Islet of Langerhans (tissue), 1 donor: ENCODE measurements at regions not wholly inside any gene's neighbourhood (a gene's known extent, or its start where the extent isn't known, plus 50 kb on each side); places are given as distances from the start of the nearest gene placed in this dataset.
A peak's percentile ranks its signal among the peaks of the same experiment; 100 is the strongest.

Experiments used
- FAIRE-seq: peaks from one replicate; lab custom pipeline; 2011; peaks lifted over from hg19 to GRCh38; lab: Jason Lieb, UNC

DNA sequence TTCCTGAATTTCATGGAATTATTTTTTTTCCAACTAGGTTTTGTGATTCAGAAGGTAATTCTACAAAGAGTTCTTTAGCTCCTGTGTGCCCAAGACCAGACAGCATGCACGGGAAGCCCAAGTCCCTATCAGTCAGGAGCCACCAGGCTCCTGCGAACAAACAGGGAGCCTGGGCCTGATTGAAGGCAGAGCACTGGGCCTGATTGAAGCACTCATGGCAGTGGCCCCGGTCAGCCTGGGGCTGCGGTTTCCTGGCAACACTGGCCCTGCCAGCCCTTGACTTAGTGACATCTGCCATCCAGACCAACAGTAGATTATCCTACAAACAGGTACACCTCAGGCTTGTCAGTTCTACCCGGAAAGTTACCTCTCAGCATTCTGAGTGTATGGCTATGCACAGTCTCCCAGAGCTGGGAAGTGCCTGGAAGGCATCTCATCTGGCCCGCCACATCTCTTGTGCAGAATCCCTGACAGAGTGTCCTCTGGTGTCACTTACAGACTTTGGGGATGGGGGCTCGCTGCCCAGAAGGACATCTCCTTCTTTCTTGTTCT is 133.8 kb downstream of the VEGFA start:
- FAIRE-seq: no peak

DNA sequence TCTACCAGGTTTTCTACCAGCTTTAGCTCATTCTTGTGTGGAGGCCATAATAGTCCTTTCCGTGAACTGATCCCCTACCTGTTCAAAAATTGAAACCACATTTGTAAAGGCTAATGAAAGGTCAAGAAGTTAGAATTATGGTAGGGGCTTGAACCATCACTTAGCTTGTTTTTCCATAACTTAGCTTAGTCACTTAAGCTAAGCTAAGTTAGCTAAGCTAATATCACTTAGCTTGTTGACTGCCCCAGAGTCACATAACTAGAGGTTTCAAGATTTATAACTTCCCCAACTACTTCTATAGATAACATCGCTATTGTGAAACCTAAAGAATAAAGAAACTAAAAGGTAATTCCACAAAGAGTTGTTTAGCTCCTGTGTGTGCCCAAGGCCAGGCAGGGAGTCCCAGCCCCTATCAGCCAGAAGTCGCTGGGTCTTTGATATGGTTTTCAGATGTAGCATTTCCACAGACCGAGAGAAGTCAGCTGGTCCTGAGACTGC is 131.8 kb downstream of the VEGFA start:
- no peak for FAIRE-seq

DNA sequence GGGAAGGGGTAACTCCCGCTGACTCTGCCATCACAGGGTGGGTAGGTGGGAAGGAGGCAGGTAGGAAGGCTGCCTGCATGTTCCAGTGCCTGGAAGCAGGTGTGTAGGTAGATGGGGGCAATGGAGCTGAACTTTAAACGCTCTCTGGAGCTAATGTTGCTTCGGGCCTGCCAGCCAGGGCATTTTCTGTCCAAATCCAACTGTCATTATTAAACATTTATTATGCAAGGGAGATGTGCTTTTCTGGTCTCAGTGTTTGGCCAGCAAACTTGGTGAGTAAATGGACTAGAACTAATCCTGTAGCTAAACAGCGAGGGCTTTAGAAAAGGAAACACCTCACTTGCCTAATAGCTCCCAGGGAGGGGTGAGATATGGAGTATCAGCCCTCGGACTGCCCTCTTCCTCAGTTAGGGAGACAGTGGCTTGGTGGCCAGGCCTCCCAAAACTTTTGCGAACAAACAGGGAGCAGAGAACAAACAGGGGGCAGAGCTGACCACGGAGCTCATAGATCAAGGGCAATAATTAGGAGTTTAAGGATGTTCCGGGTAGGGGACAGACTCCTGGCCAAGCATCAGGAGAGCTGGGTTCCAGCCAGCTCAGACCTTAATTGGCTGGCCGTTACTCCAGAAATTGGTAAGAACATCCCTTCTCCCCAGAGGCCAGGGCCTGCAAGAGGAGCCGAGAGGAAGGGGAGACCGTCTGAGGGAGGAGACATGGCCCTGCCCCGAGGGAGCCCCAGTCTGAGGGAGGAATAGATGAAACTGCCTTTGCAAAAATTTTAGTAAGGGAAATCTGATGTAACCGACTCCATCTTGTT is 131.1 kb downstream of the VEGFA start:
- peak; percentile 98 for FAIRE-seq

DNA sequence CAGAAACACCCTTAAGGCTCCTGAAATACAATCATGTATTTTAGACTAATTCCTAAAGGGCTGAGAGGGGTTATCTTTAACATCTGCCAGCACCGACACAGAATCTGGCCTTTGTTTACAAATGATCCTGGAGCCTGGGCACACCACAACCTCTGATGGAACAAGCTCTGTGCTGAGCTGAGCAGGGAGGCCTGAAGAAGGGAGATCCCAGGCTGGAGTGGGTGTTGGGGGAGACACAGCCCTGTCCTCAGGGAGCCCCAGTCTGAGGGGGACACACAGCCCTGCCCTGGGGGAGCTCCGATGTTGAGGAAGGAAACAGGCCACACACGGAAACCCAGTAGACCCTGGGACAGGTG is 130.5 kb downstream of the VEGFA start:
- no peak for FAIRE-seq

DNA sequence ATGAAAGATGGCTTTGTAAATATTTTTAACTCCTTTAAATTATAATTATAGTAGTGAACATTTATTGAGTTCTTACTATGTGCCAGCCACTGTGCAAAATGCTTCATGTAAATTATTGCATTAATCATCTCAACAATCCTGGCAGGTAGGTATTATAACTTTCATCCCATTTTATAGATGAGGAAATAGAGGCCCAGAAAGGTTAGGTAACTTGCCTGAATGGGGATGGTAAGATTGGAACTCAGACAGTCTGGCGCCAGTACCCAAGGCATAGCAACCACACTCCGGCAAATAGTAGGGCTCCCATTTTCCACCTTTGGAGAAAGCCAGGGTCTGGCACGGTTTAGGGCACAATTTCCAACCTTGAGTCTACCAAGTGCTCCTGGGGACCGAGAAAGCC is 129.8 kb downstream of the VEGFA start:
- FAIRE-seq: no peak

DNA sequence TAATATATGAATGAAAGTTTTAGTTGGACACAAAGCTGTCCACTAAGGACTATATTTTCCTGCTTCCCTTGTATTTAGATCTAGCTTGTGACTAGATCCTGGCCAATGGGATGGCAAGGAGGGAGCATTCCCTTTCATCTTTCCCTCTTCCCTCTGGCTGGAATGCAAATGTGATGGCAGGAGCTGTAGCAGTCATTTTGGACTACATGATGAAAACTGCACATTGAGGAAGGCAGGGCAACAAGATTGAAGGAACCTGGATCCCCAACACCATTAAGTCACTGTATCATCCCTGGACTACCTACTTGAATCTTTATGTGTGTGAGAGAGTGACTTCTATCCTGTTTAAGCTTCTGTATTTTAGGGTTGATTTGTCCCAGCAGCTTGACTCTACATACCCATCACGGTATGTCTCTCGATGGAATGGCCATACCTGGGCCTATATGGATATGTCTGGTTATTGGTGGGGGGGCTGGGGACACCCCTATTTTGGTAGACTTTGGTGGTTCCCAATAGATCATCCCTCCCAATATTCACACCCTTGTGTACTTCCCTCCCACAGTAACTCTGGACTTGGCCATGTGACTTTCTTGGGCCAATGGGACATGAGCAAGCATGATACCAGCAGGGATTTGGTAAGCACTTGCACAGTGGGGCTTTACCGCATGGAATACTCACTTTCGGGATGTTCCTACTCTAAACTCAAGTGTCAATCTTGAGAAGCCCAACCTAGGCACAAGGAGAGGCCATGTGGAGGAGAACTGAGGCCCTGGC is 128.5 kb downstream of the VEGFA start:
- no peak for FAIRE-seq

DNA sequence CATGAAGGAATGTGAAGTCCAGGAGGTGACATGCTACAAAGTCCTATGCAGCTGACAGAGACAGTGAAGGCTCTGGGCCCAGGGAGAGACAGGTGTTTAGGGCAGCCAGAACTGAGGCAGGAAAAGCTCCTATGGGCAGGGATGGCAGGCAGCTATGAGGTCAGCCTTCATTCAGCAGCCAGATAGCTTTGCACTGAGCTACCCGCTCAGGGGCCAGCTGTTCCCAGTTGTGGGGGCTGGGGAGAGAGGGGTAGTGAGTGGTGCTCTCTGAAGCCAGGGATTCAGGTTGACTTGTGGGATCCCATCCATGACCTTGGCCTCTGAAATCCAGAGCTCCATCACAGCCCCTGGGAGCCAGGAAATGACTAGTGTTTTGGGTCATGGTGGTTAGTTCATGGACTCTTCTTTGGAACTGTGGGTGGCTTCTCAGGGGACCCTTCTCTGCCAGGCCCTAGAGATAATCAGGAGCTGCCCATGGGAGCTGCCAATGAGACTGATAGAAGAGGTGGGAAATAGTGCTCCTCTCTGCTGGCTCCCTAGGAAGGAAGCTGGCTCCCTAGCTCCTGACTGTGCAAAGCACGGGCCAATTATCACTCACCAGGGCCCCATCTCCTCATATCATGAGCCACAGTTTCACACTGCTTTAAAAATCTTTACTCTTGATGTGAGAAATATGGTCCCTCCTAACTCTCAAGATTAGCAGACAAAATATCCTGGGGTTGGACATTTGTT is 127.7 kb downstream of the VEGFA start:
- no peak for FAIRE-seq

DNA sequence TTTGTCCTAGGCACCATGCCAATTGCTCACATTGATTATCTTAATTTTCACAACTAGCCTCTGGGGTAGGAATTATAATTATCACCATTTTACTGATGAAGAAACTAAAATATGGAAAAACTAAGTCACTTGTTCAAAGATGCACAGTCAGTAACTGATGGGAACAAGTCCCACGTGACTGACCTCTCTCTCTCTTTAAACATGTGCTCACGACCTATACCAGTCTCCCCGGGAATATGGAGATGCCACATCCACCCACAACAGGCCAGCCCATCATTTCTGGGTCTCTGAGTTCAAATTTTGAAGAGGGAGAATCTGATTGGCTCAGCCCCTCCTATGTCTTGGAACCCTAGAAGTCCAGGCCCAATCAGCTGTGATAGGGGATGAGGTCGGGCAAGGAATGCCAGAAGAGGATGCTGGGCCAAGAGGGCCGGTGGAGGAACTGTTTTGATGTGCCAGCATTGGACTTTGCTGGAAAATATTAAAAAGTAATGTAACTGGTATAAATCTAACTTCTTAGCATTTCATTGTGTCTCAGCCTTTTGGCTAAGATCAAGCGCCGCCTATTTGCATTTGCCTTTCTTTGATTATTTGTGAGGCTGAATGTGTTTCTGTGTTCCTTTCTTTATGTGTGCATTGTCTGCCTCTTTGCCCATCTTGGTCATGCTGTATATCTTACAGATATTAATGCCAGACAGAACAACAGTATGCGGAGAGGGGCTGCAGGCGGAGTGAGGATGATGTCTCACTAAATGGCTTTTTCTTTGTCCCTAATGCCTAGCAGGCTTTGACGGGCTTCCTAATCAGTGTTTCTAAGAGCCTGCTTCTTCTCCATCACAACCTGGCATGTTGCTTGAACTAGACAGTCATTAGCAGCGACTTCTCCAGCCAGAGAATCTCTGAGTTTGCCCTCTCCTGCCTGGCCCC is 126.6 kb downstream of the VEGFA start:
- no peak for FAIRE-seq

DNA sequence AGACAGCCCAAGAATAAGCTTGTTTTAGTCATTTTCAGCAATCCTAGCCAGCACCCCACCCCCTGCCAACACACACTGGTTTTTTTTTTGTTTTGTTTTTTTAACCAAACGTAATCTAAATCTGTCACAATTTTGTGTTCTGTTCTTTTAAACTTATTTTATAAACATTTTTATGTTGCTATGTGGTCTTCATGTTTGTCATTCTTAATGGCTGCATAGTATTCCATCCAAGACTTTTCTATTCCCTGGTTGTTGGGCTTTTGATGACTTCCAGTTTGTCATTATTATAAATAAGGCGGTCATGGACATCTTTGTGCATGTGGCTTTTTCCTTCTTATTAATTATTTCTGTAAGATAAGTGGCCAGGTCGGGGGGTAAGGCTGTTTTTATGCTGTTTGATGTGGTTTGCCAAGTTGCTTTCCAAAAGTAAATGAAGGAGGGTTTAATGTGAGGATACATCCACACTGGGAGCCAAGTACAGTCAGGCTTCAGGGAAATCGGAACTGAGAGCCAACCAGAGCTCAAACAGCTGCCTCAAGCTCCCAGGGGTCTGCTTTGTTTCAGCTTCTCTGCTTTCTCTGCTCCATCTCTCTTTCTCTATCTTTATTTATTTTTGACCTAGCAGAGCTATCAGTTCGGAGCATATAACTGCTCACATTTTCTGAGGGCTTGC is 125.8 kb downstream of the VEGFA start:
- FAIRE-seq: no peak

DNA sequence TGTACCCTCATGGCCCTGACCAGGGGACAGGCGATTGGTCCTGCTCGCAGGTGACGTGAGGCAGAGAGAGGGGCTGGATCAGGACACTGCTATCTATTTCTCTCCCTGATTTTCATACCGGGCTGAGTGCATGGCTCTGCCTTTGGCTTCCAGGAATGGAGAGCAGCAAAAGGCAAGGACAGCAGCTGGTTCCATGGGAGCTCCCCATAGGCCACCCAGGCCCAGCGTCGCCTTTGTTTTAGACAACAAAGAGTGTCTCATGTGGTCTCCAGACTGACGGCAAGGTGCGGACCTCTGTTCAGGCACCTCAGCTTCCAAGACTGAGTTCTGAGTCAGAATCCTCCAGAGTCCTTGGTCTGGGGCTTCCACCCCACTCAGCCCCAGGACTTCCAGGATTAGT is 123.1 kb downstream of the VEGFA start:
- no peak for FAIRE-seq

DNA sequence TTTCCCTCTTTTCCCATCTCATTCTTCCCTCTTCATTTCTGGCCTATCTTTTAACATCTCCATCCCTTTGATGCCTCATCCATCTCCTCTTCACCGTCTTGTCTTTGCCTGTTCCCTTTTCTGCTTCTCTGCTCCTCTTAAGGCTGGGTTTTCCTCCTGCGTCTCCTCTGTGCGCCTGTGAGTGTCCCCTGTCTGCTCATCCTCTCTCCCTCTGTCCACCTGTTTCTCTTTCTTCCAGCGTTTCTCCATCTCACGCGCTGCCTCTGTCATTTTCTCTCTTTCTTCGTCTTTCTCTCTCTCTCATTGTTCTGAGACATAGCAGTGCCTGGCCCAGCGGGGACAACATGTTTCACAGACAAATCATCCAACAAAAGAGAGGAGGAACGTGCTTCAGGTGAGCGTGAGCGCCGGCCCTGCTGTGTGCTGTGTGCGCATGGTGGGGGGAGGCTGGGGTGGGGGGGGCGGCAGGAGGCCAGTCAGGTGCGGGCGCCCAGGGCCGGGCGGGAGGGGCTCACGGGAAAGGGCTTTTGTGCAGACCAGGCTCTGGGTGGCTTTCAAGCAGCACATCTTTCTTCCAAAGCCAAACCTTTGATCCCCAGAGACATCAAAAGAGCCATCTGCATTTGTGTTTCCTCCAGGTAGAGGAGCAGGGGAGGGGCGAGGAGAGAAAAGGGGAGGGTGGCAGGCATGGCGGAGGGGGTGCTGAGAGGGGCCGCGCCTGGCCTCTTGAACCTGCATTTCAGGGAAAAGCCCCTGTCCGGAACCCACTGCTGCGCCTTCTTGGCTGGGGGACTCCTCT is 121.3 kb downstream of the VEGFA start:
- no peak for FAIRE-seq

DNA sequence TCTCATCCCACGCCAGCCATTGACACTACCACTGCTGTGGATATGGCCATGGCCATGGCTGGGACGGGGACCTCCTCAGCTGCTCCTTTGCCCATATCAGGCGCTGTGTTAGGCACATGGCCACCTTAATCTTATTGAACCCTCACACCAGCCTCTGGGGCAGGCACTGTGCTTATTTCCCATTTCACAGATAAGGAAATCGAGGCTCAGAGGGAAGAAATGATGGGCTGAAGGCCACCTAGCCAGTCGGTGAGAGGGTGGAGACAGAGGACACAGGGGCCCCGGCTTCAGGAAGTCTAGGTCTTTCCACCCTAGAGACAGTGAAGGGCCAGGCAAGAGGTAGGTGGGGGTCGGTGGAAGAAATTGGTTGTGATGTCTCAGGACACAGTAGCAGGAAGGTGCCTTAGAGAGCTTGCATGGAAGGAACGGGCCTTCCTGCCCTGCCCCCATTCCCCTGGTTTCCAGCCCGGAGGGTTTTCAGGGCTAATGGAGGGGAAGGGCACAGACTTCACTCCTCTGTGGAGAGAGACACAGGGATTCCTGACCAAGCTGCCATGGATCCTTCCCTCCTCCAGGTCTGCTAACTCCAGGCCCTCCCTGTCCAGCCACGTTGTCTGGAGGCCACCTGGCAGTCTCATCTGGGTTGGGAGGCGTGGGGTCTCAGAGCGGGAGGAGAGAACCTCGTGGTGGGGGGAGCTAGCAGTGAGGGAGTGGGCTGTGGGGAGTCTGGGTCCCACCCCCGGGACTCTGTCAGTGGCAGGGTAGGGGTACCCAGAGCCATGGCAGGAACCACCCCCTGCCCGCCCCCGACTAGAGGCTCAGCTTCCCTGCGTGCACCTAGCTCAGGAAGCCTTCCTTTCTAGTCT is 120.4 kb downstream of the VEGFA start:
- no peak for FAIRE-seq

DNA sequence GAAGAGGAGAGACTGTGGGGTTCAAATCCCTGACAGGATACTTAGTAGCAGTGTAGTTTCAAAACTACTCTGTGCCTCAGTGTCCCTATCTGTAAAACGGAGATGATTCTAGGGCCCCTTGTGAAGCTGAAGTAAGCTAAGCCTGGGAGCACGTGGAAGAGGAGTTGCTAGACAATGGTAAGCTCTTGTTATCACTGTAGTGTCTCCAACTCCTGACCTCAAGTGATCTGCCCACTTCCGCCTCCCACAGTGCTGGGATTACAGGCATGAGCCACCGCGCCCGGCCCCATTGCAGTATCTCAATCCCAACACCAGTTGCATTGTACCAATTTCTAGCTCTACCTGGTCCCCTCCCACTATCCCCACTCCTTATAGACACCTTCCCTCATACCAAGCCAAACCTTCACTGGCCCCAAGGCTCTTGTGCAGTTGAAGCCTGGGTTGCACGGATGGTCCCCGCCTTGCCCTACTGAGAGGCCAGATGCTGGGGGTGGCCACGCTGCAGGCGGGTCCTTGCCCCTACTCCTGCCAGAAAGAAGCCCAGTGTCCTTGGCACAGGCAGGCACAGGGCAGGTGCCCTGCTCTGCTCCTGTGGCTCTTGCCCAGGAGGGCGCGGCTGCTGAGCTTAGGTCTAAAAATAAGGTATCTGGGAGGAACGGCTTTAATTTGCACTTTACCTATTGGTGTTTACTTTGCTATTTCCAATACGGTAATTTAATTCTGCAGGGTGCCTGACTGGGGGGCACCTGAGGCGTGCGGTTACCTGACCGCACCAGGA is 118.1 kb downstream of the VEGFA start:
- no peak for FAIRE-seq

DNA sequence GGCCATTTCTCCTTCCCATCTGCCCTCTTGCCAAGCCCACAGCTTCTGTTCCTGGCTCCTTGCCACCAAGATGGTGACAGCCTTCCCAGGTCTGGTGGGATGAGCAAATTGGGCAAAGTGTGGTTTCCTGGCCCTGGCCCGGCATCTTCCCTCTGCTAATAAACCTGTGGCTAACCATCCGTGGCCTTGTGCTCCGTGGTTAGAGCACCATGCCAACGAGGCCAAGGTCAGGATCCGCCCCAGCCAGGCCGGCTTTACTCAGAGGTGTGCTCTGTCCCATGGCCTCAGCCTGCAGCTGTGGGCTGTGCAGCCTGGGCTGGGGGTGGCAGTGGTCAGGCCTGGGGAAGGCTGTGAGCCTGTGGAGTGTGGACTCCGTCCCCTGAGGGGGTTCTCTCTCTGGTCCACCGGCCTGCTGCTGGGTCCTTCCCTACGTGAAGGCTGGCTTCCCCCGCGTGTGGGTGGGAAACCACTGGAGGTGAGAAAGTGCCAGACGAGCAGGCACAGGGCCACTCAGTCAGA is 117.4 kb downstream of the VEGFA start:
- FAIRE-seq: no peak

DNA sequence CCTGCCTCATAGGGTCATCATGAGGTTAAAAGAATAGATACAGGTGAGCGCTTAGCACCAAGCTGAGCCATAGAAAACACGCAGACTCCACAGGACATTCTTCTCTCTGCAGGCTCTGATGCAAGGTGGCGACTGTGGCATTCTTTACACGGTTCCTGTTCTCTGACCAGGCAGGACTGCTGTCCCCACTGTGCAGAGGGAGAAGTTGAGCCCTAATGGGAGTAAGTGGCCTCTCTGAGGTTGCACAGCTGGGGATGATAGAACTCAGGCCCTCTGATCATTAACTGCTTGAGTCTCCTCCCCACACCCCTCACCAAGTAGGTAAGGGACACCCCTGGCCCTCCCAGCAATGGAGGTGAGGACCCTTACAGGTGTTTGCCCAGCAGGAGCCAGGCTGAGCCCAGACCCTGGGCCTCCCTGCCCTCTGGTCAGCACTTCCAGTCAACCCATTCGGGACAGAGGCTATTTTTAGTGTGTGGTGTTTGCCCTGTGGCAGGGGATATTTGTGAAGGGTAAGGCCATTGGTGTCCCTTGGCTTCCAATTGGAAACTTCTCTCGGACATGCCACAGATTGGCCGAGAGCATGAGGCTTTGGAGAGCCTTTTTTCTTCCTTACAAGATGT is 116.8 kb downstream of the VEGFA start:
- FAIRE-seq: no peak

DNA sequence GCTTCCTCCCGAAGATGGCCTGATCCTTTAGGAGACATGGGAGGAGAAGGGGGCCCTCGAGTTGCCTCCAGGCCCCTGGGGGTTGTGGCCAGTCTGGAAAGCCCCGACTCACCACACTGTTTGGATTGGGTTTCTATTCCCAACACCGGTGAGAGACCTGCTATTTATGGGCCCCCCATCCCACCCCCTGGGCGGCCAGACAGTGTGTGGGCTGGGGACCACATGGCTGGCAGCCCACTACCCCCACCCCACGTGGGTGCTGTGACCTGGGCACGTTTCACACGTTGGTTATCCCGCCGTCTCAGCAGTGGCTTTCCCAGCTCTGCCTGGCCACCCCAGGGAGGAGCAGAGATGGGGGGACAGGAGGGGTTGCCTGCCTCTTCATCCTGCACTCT is 116.1 kb downstream of the VEGFA start:
- no peak for FAIRE-seq

DNA sequence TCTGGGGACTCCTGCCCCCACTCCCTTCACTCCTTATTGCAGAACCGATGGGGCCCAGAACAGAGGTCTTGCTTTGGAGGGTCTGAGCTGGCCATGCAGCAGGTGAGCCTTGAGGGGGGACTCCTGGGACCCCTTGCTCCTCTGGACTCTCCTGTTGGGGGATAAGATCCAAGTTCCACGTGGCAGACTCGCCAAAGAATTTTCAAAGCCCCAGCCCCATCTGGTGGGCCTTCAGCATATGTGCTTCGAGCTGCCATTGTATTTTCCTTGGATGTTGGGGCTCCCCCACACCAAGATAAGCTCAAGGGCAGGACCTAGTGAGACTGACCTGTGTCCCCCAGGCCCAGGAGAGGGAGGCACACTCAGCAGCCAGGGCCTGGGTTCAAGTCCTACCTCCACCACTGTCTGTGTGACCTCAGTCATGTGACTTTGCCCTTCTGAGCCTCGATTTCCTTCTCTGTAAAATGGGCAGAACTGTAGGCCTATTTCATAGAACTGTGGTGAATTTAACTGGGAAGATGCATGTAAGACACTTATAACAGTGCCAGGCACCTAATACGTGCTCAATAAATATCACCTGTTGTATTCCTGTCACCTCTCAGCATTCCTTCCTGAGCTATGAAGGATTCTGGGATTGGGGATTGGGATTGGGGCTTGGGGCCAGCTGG is 115.5 kb downstream of the VEGFA start:
- FAIRE-seq: no peak
